ENCODE measurements at regions not wholly inside any gene's neighbourhood (a gene's known extent, or its start where the extent isn't known, plus 50 kb on each side); places are given as distances from the start of the nearest gene placed in this dataset.
"Not testable (repeated sequence)": the region's sequence is repeated elsewhere in the genome, so short reads cannot be mapped to it uniquely, and the experiment has no call there.

- H4K5ac ChIP-seq (ENCODE audit: insufficient read length, low read depth, low read length); H3K4me1 ChIP-seq (replicated peaks in 1 of 4; ENCODE audit: control insufficient read depth in 3 of 4, insufficient read depth in 4 of 4, low read length in 3 of 4); H2BK20ac ChIP-seq (ENCODE audit: low read length): not testable (repeated sequence)
Measured at GRCh38 chr5:172532439-172532838, 78.1 kb upstream of the SH3PXD2B start.

More at GRCh38 chr5:172532439-172532838, 78.1 kb upstream of the SH3PXD2B start:
- H2BK5ac ChIP-seq (ENCODE audit: low read depth, low read length); H3K14ac ChIP-seq (ENCODE audit: insufficient read length); H2AFZ ChIP-seq (ENCODE audit: low read length); H3K4me2 ChIP-seq (ENCODE audit: insufficient read depth in 1 of 2, low read depth in 2 of 2, low read length in 2 of 2); H3K18ac ChIP-seq (ENCODE audit: extremely low read depth, low read length); H2BK15ac ChIP-seq (ENCODE audit: low read length); H3K27ac ChIP-seq (ENCODE audit: low read depth, low read length); H3K4me3 ChIP-seq (ENCODE audit: extremely low read depth in 1 of 4, insufficient read depth in 2 of 4, low read depth in 3 of 4, low read length in 4 of 4); H4K8ac ChIP-seq (ENCODE audit: extremely low read depth, insufficient read depth, low read length); H3K79me2 ChIP-seq (ENCODE audit: control insufficient read depth in 1 of 2, insufficient read depth in 2 of 2, low read length in 2 of 2); H2AK5ac ChIP-seq (ENCODE audit: low read depth, low read length); H2BK12ac ChIP-seq (ENCODE audit: low read depth, low read length); H3K27me3 ChIP-seq (replicated peaks in 1 of 4; ENCODE audit: control insufficient read depth in 3 of 4, extremely low read depth in 1 of 4, insufficient read depth in 3 of 4, low read length in 3 of 4); H3K56ac ChIP-seq (replicated peaks; ENCODE audit: insufficient read length, low read depth, low read length); H3K23me2 ChIP-seq (ENCODE audit: low read depth, low read length); H4K91ac ChIP-seq (replicated peaks; ENCODE audit: insufficient read length, low read length); H3K9ac ChIP-seq (replicated peaks in 1 of 4; ENCODE audit: extremely low read depth in 1 of 4, low read depth in 3 of 4, low read length in 3 of 4); FAIRE-seq; H3K4ac ChIP-seq (replicated peaks; ENCODE audit: insufficient read length, low read depth, low read length); H3K23ac ChIP-seq (ENCODE audit: insufficient read length); H3K9me3 ChIP-seq (ENCODE audit: insufficient read depth in 2 of 2, low read depth in 1 of 2, low read length in 1 of 2); POLR2A ChIA-PET (ENCODE audit: partially characterized antibody); H3K79me1 ChIP-seq (ENCODE audit: low read depth, low read length); H2BK120ac ChIP-seq (replicated peaks; ENCODE audit: low read depth, low read length); H3K36me3 ChIP-seq (ENCODE audit: control insufficient read depth in 2 of 4, insufficient read depth in 4 of 4, low read length in 3 of 4); H4K20me1 ChIP-seq (replicated peaks in 1 of 2; ENCODE audit: control insufficient read depth in 1 of 2, insufficient read depth in 2 of 2, low read length in 2 of 2): not testable (repeated sequence)
- CTCF ChIA-PET (ENCODE audit: partially characterized antibody), result interaction anchor here (1.0 kb wide), 2 partner anchors 18 to 165 kb away, joined by 3 to 4 read pairs; no protein-coding TSS in a partner anchor
- peak in 1 of 2 experiments; percentile 33 for DNase-seq (ENCODE audit: low read depth in 1 of 2, low spot score in 2 of 2)
- 82% methylated on average over 8 of the region's 8 CpGs; no CpG with 5 or more reads in 1 of the 2 experiments for WGBS, 2 experiments (ENCODE audit: extremely low coverage in 1 of 2, insufficient coverage in 1 of 2, insufficient read length in 1 of 2, insufficient replicate concordance in 2 of 2, low coverage in 1 of 2, low lambda C conversion rate in 2 of 2, missing lambda C conversion rate in 1 of 2)

Measured in H1 (cell line).